ENCODE measurements at regions not wholly inside any gene's neighbourhood (a gene's known extent, or its start where the extent isn't known, plus 50 kb on each side); places are given as distances from the start of the nearest gene placed in this dataset.
A peak's percentile ranks its signal among the peaks of the same experiment; 100 is the strongest.

DNA sequence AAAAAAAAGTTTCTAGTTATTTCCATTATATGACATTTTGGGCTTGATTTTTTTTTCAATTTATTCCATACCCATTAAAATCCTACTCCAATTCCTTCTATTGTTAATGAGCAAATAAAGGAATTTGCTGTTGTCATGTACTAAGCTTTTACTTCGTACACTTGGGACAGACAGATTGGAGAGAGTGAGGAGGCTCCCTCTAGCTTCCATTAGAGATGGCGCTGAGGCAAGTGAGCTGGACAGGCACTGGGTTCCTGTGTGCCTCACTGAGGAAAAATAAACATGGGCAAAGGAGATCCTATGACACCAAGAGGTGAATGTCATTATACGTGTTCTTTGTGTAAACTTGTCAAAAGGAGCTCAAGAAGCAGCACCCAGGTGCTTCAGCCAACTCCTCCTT is 441.1 kb upstream of the MDFIC2 start:
- TF ChIP-seq, protein P1, sequence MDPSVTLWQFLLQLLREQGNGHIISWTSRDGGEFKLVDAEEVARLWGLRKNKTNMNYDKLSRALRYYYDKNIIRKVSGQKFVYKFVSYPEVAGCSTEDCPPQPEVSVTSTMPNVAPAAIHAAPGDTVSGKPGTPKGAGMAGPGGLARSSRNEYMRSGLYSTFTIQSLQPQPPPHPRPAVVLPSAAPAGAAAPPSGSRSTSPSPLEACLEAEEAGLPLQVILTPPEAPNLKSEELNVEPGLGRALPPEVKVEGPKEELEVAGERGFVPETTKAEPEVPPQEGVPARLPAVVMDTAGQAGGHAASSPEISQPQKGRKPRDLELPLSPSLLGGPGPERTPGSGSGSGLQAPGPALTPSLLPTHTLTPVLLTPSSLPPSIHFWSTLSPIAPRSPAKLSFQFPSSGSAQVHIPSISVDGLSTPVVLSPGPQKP (IDR thresholded peaks at IDR 0.05; ENCODE audit: low read depth, low read length): no peak
- TF ChIP-seq ESRRA (IDR thresholded peaks at IDR 0.05; ENCODE audit: borderline replicate concordance, low read length) (no peak), BHLHE40 (IDR thresholded peaks at IDR 0.05; ENCODE audit: low read depth, low read length) (no peak), RFX5 (IDR thresholded peaks at IDR 0.05) (no peak)
- TF ChIP-seq, protein P2, sequence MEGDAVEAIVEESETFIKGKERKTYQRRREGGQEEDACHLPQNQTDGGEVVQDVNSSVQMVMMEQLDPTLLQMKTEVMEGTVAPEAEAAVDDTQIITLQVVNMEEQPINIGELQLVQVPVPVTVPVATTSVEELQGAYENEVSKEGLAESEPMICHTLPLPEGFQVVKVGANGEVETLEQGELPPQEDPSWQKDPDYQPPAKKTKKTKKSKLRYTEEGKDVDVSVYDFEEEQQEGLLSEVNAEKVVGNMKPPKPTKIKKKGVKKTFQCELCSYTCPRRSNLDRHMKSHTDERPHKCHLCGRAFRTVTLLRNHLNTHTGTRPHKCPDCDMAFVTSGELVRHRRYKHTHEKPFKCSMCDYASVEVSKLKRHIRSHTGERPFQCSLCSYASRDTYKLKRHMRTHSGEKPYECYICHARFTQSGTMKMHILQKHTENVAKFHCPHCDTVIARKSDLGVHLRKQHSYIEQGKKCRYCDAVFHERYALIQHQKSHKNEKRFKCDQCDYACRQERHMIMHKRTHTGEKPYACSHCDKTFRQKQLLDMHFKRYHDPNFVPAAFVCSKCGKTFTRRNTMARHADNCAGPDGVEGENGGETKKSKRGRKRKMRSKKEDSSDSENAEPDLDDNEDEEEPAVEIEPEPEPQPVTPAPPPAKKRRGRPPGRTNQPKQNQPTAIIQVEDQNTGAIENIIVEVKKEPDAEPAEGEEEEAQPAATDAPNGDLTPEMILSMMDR (IDR thresholded peaks at IDR 0.05): 0 out of 3 replicates have a peak, but pooled peaks have one; percentile 8

Data from A549 (cell line).